Lower leg skin (tissue), 3 donors: ENCODE measurements at regions not wholly inside any gene's neighbourhood (a gene's known extent, or its start where the extent isn't known, plus 50 kb on each side); places are given as distances from the start of the nearest gene placed in this dataset.

Experiments
- CTCF ChIP-seq, 3 donors: fragments of 450-650 bp; IDR thresholded peaks; one replicate each; pipeline ENCODE4 v1.5.1; 2016; ENCODE audit warnings: antibody characterized with exemption in 3 of 3, mild to moderate bottlenecking in 3 of 3, moderate library complexity in 2 of 3
- POLR2A ChIP-seq, 2 donors: fragments of 450-650 bp; IDR thresholded peaks; one replicate each; pipeline ENCODE4 v1.6.1; 2016 to 2017; ENCODE audit warnings: antibody characterized with exemption in 2 of 2, mild to moderate bottlenecking in 1 of 2, moderate library complexity in 1 of 2

- TF ChIP-seq CTCF (IDR thresholded peaks at IDR 0.05) (no peak), POLR2A (IDR thresholded peaks at IDR 0.05) (no peak)
These were observed 430.6 kb upstream of the ID2 start for GRCh38 chr2:8251291-8251690.
